ENCODE measurements at regions not wholly inside any gene's neighbourhood (a gene's known extent, or its start where the extent isn't known, plus 50 kb on each side); places are given as distances from the start of the nearest gene placed in this dataset.

GRCh38 chr3:71934520-71935270, 149.7 kb upstream of the PROK2 start:
- TF ChIP-seq CTCF (IDR thresholded peaks at IDR 0.05) (no peak), POLR2A (IDR thresholded peaks at IDR 0.05) (no peak), POLR2AphosphoS5 (IDR thresholded peaks at IDR 0.05) (no peak)

Data from transverse colon (tissue), 4 donors.